Loucy (cell line): ENCODE measurements at regions not wholly inside any gene's neighbourhood (a gene's known extent, or its start where the extent isn't known, plus 50 kb on each side); places are given as distances from the start of the nearest gene placed in this dataset.
"Not testable (repeated sequence)": the region's sequence is repeated elsewhere in the genome, so short reads cannot be mapped to it uniquely, and the experiment has no call there.

ENCODE experiments used
- H2AFZ ChIP-seq: fragments of 200-600 bp; sonication (generic); 2 replicates; pipeline ENCODE4 v1.6.0; 2016; ENCODE audit warnings: antibody characterized with exemption, mild to moderate bottlenecking, low read length, moderate library complexity
- H3F3A ChIP-seq: fragments of 200-600 bp; 2 replicates; pipeline ENCODE4 v1.6.0; 2016; ENCODE audit warnings: antibody characterized with exemption, low read depth, mild to moderate bottlenecking
- H3K27me3 ChIP-seq: fragments of 200-600 bp; sonication (generic); 2 replicates; pipeline ENCODE4 v1.6.1; 2014; ENCODE audit warnings: low read length, mild to moderate bottlenecking; ENCODE audit not compliant: insufficient read depth, poor library complexity, severe bottlenecking
- H3K36me3 ChIP-seq: fragments of 200-600 bp; sonication (generic); 2 replicates; pipeline ENCODE4 v1.6.1; 2016; ENCODE audit warnings: low read length; ENCODE audit not compliant: insufficient read depth
- H3K4me1 ChIP-seq: fragments of 200-600 bp; sonication (generic); 2 replicates; pipeline ENCODE4 v1.5.1; 2014; ENCODE audit warnings: low read length, mild to moderate bottlenecking; ENCODE audit not compliant: insufficient read depth, poor library complexity, severe bottlenecking
- H3K4me2 ChIP-seq: fragments of 200-600 bp; sonication (generic); 2 replicates; pipeline ENCODE4 v1.6.0; 2014; ENCODE audit warnings: antibody characterized with exemption, low read length, low read depth, mild to moderate bottlenecking; ENCODE audit not compliant: poor library complexity, severe bottlenecking
- H3K4me3 ChIP-seq: fragments of 200-600 bp; sonication (generic); 2 replicates; pipeline ENCODE4 v1.5.1; 2014; ENCODE audit warnings: low read length, mild to moderate bottlenecking, mixed read lengths; ENCODE audit not compliant: poor library complexity, severe bottlenecking
- H3K79me2 ChIP-seq: fragments of 200-600 bp; sonication (generic); 2 replicates; pipeline ENCODE4 v1.6.1; 2014; ENCODE audit warnings: low read length; ENCODE audit not compliant: insufficient read depth
- H3K9ac ChIP-seq: fragments of 200-600 bp; sonication (generic); 2 replicates; pipeline ENCODE4 v1.6.0; 2014; ENCODE audit warnings: mild to moderate bottlenecking, low read depth, low read length, moderate library complexity; ENCODE audit not compliant: poor library complexity, severe bottlenecking
- H3K9me2 ChIP-seq: fragments of 200-600 bp; sonication (generic); replicated peaks from 2 replicates; pipeline ENCODE4 v1.6.1; 2016; ENCODE audit warnings: low read depth, low read length, mixed read lengths
- H3K9me3 ChIP-seq: fragments of 200-600 bp; sonication (generic); 2 replicates; pipeline ENCODE4 v1.6.1; 2014; ENCODE audit warnings: mild to moderate bottlenecking, antibody characterized with exemption, low read length, low read depth; ENCODE audit not compliant: insufficient read depth
- H4K20me1 ChIP-seq: fragments of 200-600 bp; sonication (generic); 2 replicates; pipeline ENCODE4 v1.6.0; 2014; ENCODE audit warnings: antibody characterized with exemption, low read length, mild to moderate bottlenecking; ENCODE audit not compliant: insufficient read depth, poor library complexity, severe bottlenecking
- EZH2phosphoT487 ChIP-seq: fragments of 200-600 bp; IDR thresholded peaks from 2 replicates; pipeline ENCODE4 v1.6.1; 2018; ENCODE audit warnings: antibody characterized with exemption, mild to moderate bottlenecking, moderate library complexity, borderline replicate concordance
- TF ChIP-seq, protein P1 (sequence below): fragments of 200-600 bp; sonication (generic); conservative IDR thresholded peaks from 2 replicates; pipeline ENCODE4 v1.5.1; 2014; ENCODE audit warnings: mild to moderate bottlenecking, antibody characterized with exemption, low read length

DNA sequence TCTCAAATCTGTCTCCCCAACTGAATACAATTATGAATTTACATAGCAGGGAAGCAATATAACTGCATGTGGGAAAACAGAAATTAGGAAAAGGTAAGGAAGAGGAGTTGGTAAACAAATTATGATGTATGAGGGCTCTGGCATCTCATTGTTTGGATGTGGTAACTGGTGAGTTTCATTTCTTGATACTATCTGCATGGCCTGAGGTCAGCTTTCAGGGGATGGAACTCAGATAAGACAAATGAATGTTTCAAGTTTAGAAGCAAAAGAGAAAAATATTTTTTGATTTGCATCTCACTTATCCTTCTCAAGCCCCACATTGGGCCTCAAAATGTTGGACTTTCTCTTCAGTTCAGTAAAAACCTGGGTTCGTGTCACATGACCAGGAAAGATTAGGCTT lies 302.2 kb upstream of the GJE1 start:
- TF ChIP-seq, protein P1, sequence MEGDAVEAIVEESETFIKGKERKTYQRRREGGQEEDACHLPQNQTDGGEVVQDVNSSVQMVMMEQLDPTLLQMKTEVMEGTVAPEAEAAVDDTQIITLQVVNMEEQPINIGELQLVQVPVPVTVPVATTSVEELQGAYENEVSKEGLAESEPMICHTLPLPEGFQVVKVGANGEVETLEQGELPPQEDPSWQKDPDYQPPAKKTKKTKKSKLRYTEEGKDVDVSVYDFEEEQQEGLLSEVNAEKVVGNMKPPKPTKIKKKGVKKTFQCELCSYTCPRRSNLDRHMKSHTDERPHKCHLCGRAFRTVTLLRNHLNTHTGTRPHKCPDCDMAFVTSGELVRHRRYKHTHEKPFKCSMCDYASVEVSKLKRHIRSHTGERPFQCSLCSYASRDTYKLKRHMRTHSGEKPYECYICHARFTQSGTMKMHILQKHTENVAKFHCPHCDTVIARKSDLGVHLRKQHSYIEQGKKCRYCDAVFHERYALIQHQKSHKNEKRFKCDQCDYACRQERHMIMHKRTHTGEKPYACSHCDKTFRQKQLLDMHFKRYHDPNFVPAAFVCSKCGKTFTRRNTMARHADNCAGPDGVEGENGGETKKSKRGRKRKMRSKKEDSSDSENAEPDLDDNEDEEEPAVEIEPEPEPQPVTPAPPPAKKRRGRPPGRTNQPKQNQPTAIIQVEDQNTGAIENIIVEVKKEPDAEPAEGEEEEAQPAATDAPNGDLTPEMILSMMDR: no peak
- TF ChIP-seq EZH2phosphoT487: no peak
- Histone ChIP-seq H3F3A (no peaks in the 10 kb centered on the region), H3K4me2 (no peak overlapping the region), H3K4me3 (no peak overlapping the region), H3K36me3 (no peaks in the 10 kb centered on the region), H3K27me3 (no peaks in the 10 kb centered on the region), H3K9me2 (no peaks in the 10 kb centered on the region), H3K4me1 (no peaks in the 10 kb centered on the region), H3K9ac (no peak overlapping the region), H4K20me1 (no peaks in the 10 kb centered on the region), H3K79me2 (no peaks in the 10 kb centered on the region), H3K9me3 (no peaks in the 10 kb centered on the region), H2AFZ (no peak overlapping the region)

DNA sequence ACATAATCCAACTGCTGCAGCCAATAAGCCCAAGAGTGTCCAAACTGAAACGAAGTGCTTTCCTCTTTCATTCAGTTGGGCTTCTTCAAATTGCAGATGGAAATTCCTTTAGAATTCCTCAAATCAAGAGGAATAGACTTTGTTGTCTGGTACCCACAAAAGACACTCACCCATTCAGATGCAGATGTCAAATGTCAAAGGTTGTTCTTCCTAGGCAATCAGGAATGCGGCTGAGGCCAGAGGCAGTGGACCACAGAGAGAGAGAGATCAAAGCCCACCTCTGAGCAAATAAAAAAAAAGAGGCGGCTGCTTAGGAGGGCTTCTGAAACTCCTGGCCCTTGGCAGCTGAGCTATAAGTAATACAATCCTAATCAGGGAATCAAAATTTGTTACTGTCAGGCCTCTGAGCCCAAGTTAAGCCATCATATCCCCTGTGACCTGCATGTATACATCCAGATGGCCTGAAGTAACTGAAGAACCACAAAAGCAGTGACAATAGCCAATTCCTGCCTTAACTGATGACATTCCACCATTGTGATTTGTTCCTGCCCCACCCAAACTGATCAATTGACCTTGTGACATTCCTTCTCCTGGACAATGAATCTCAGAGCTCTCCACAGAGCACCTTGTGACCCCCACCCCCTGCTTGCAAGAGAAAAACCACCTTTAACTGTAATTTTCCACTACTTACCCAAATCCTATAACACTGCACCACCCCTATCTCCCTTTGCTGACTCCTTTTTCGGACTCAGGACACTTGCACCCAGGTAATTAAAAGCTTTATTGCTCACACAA lies 303.0 kb upstream of the GJE1 start:
- Histone ChIP-seq H3K9ac (no peak overlapping the region), H3K79me2 (no peaks in the 10 kb centered on the region), H3K9me3 (no peaks in the 10 kb centered on the region), H4K20me1 (no peaks in the 10 kb centered on the region), H3K4me2 (no peak overlapping the region), H3K4me3 (no peak overlapping the region), H3K27me3 (no peaks in the 10 kb centered on the region), H3K9me2 (no peaks in the 10 kb centered on the region), H2AFZ (no peak overlapping the region), H3K4me1 (no peaks in the 10 kb centered on the region), H3F3A (no peaks in the 10 kb centered on the region), H3K36me3 (no peaks in the 10 kb centered on the region)
- no peak for TF ChIP-seq EZH2phosphoT487
- TF ChIP-seq, protein P1: no peak

- H3K79me2 ChIP-seq: no peaks in the 10 kb centered on the region
- H3K9ac ChIP-seq: no peak overlapping the region
- no peak overlapping the region for H2AFZ ChIP-seq
- H3K36me3 ChIP-seq: no peaks in the 10 kb centered on the region
- TF ChIP-seq, protein P1: no peak
- no peak for TF ChIP-seq EZH2phosphoT487
- no peaks in the 10 kb centered on the region for H3F3A ChIP-seq
- no peak overlapping the region for H3K4me2 ChIP-seq
- no peaks in the 10 kb centered on the region for H3K9me2 ChIP-seq
- H3K27me3 ChIP-seq: no peaks in the 10 kb centered on the region
- no peaks in the 10 kb centered on the region for H3K9me3 ChIP-seq
- H4K20me1 ChIP-seq: no peaks in the 10 kb centered on the region
- no peaks in the 10 kb centered on the region for H3K4me1 ChIP-seq
- no peak overlapping the region for H3K4me3 ChIP-seq
Observed at GRCh38 chr6:141824350-141824749, 308.4 kb upstream of the GJE1 start.

DNA sequence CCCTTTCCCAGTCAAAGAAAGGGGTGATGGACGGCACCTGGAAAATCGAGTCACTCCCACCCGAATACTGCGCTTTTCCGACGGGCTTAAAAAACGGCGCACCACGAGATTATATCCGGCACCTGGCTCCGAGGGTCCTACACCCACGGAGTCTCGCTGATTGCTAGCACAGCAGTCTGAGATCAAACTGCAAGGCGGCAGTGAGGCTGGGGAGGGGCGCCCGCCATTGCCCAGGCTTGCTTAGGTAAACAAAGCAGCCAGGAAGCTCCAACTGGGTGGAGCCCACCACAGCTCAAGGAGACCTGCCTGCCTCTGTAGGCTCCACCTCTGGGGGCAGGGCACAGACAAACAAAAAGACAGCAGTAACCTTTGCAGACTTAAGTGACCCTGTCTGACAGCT lies 317.7 kb upstream of the GJE1 start:
- not testable (repeated sequence) for H3K9me2 ChIP-seq, H2AFZ ChIP-seq, H3K4me1 ChIP-seq, H3K9me3 ChIP-seq, H3K27me3 ChIP-seq, H3F3A ChIP-seq, H3K4me2 ChIP-seq, H3K9ac ChIP-seq, H3K79me2 ChIP-seq, H4K20me1 ChIP-seq, H3K36me3 ChIP-seq, H3K4me3 ChIP-seq
